OCI-LY7 (cell line): ENCODE measurements at regions not wholly inside any gene's neighbourhood (a gene's known extent, or its start where the extent isn't known, plus 50 kb on each side); places are given as distances from the start of the nearest gene placed in this dataset.
"Not testable (repeated sequence)": the region's sequence is repeated elsewhere in the genome, so short reads cannot be mapped to it uniquely, and the experiment has no call there.

Experiments
- BruUV-seq: library from RNA; stranded (reverse); fragments of 400-500 nt; replicated peaks from 2 replicates; lab custom pipeline; 2021; lab: Mats Ljungman, UMichigan
- CTCF ChIA-PET: fragments of 300-600 bp; sonication (Branson Sonifier 250); formaldehyde crosslinking; loops from one replicate; lab custom pipeline; 2022; ENCODE audit warnings: antibody characterized with exemption; ENCODE audit not compliant: unreplicated experiment; lab: Charles Lee
- POLR2A ChIA-PET: fragments of 300-600 bp; sonication (Branson Sonifier 250); formaldehyde crosslinking; loops from one replicate; lab custom pipeline; 2022; ENCODE audit warnings: antibody characterized with exemption; lab: Charles Lee
- DNase-seq: peaks from one replicate; pipeline ENCODE4 v3.0.0-alpha.2; 2015; ENCODE audit warnings: low spot score
- H2AFZ ChIP-seq: fragments of 200-600 bp; sonication (generic), shearing (Covaris generic); 2 replicates; pipeline ENCODE4 v1.6.1; 2014; ENCODE audit warnings: mild to moderate bottlenecking, antibody characterized with exemption, low read length, moderate library complexity
- H3K27ac ChIP-seq: fragments of 200-600 bp; sonication (generic); 2 replicates; pipeline ENCODE4 v1.5.1; 2014; ENCODE audit warnings: mixed run types, low read depth, mild to moderate bottlenecking, moderate library complexity, low read length, inconsistent platforms; ENCODE audit not compliant: poor library complexity, severe bottlenecking
- H3K36me3 ChIP-seq: fragments of 200-600 bp; sonication (generic); 2 replicates; pipeline ENCODE4 v1.6.1; 2014; ENCODE audit warnings: mild to moderate bottlenecking, antibody characterized with exemption, low read length, moderate library complexity, mixed read lengths; ENCODE audit not compliant: insufficient read depth
- H3K4me1 ChIP-seq: fragments of 200-600 bp; sonication (generic); 2 replicates; pipeline ENCODE4 v1.5.1; 2014; ENCODE audit warnings: mild to moderate bottlenecking, low read length; ENCODE audit not compliant: insufficient read depth, poor library complexity, severe bottlenecking
- H3K4me2 ChIP-seq: fragments of 200-600 bp; sonication (generic); 2 replicates; pipeline ENCODE4 v1.6.1; 2014; ENCODE audit warnings: mild to moderate bottlenecking, low read length
- H3K4me3 ChIP-seq: fragments of 200-600 bp; sonication (generic); 2 replicates; pipeline ENCODE4 v1.5.1; 2014; ENCODE audit warnings: mild to moderate bottlenecking, low read depth, low read length; ENCODE audit not compliant: poor library complexity, severe bottlenecking
- H3K79me2 ChIP-seq: fragments of 200-600 bp; sonication (generic); 2 replicates; pipeline ENCODE4 v1.6.1; 2016; ENCODE audit warnings: low read depth, mild to moderate bottlenecking, low read length, moderate library complexity, mixed read lengths; ENCODE audit not compliant: insufficient read depth
- H3K9me2 ChIP-seq: fragments of 200-600 bp; sonication (generic); 2 replicates; pipeline ENCODE4 v1.6.1; 2016; ENCODE audit warnings: mild to moderate bottlenecking, low read length, mixed read lengths; ENCODE audit not compliant: insufficient read depth
- H3K9me3 ChIP-seq: fragments of 200-600 bp; sonication (generic); 2 replicates; pipeline ENCODE4 v1.6.1; 2014; ENCODE audit warnings: mild to moderate bottlenecking, mixed run types, low read length, mixed read lengths
- H4K20me1 ChIP-seq: fragments of 200-600 bp; sonication (generic); 2 replicates; pipeline ENCODE4 v1.6.1; 2014; ENCODE audit warnings: mild to moderate bottlenecking, antibody characterized with exemption, low read length, moderate library complexity, mixed read lengths; ENCODE audit not compliant: insufficient read depth
- CTCF ChIP-seq: fragments of 200-600 bp; sonication (generic); conservative IDR thresholded peaks from 2 replicates; pipeline ENCODE4 v1.5.1; 2014; ENCODE audit warnings: mild to moderate bottlenecking, antibody characterized with exemption, low read length, moderate library complexity, mixed read lengths
- EZH2phosphoT487 ChIP-seq: fragments of 200-600 bp; sonication (generic); IDR thresholded peaks from 2 replicates; pipeline ENCODE4 v1.6.1; 2018; ENCODE audit warnings: low read depth, borderline replicate concordance, mild to moderate bottlenecking, mixed run types, antibody characterized with exemption, low read length, moderate library complexity, mixed read lengths
- intact Hi-C: fragments of 100-400 bp; cut with micrococcal nuclease; formaldehyde crosslinking; loops from one replicate; pipeline ENCODE4 v1.10.0; 2022; ENCODE audit not compliant: unreplicated experiment

- intact Hi-C loops: no loop called here
- no peak for TF ChIP-seq CTCF
- no peak for TF ChIP-seq EZH2phosphoT487
- H3K4me3 ChIP-seq: no peak overlapping the region
- no peaks in the 10 kb centered on the region for H3K4me1 ChIP-seq
- ChIA-PET POLR2A (interaction anchor here (0.6 kb wide), 1 partner anchor 188 kb away, joined by 3 read pairs; no protein-coding TSS in a partner anchor), CTCF (no interaction called here)
- H3K9me3 ChIP-seq: no peaks in the 10 kb centered on the region
- BruUV-seq: no TSS peak
- no peaks in the 10 kb centered on the region for H3K36me3 ChIP-seq
- H3K4me2 ChIP-seq: no peak overlapping the region
- no peak for DNase-seq
- no peak overlapping the region for H3K27ac ChIP-seq
- no peaks in the 10 kb centered on the region for H3K9me2 ChIP-seq
- no peaks in the 10 kb centered on the region for H4K20me1 ChIP-seq
- H3K79me2 ChIP-seq: no peaks in the 10 kb centered on the region
- H2AFZ ChIP-seq: no peak overlapping the region
Observed at GRCh38 chr4:9685692-9686091, 95.7 kb upstream of the DRD5 start.

GRCh38 chr4:9690636-9691237 lies 90.7 kb upstream of the DRD5 start:
- H3K9me3 ChIP-seq, H3K4me1 ChIP-seq, H3K27ac ChIP-seq, H3K36me3 ChIP-seq, H4K20me1 ChIP-seq, H2AFZ ChIP-seq, DNase-seq, H3K79me2 ChIP-seq, CTCF ChIA-PET, BruUV-seq, intact Hi-C loops, H3K9me2 ChIP-seq, POLR2A ChIA-PET: not testable (repeated sequence)
- peak overlapping the region; percentile 26; the same call in 1 of the 2 replicates for H3K4me2 ChIP-seq
- peak overlapping the region; percentile 55 for H3K4me3 ChIP-seq

DNA sequence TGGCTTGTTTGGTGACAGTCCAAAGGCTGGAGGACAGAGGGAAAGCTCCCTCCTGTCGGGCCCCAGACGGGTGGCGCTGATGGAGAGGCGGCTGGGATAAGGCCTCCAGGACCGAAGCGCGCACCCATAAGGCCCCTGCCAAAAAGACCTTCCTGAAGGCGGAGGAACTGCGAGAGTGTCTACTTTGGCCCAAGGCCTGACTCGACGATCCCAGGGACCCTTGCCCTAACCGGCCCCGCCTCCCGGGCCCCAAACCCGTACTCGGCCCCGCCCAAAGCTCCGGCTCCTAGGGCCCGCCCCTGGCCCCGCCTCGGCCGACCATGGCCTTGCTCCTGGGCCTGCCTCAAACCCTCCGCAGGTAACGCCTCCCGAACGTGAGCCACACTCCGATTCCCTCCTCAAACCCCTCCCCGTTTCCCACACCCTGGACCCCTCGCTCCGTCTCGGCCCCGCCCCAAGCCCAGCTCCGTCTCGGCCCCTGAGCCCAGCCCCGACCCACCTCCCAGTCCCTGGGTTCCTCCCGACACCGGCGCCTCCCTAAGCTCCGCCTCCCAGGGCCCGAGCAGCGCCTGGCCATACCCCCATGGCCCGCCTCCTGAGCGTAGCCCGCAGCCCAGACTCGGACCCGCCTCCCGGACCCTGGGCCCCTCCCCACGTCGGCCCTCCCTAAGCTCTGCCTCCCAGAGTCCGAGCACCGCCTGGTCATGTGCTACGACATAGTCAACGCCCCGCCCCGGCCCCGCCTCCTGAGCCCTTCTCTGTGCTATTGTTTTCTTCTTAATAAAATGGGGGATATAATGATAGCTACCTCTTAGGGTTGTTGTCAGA lies 90.0 kb upstream of the DRD5 start:
- no TSS peak for BruUV-seq
- TF ChIP-seq CTCF (no peak), EZH2phosphoT487 (no peak)
- Histone ChIP-seq H4K20me1 (no peaks in the 10 kb centered on the region), H3K4me2 (peak overlapping the region; percentile 26; the same call in 1 of the 2 replicates), H3K9me2 (no peaks in the 10 kb centered on the region), H3K36me3 (no peaks in the 10 kb centered on the region), H3K4me1 (no peaks in the 10 kb centered on the region), H3K9me3 (no peaks in the 10 kb centered on the region), H3K27ac (no peak overlapping the region), H3K79me2 (no peaks in the 10 kb centered on the region), H2AFZ (no peak overlapping the region), H3K4me3 (peak overlapping the region; percentile 55)
- CTCF ChIA-PET: no interaction called here
- POLR2A ChIA-PET: no interaction called here
- intact Hi-C loops: no loop called here
- peak; percentile 70 for DNase-seq

GRCh38 chr4:9692791-9693491 lies 88.5 kb upstream of the DRD5 start:
- H3K27ac ChIP-seq, H3K4me2 ChIP-seq, H4K20me1 ChIP-seq, H2AFZ ChIP-seq, intact Hi-C loops, H3K9me3 ChIP-seq, H3K36me3 ChIP-seq, H3K4me3 ChIP-seq, H3K9me2 ChIP-seq, CTCF ChIA-PET, H3K4me1 ChIP-seq, DNase-seq, H3K79me2 ChIP-seq, BruUV-seq: not testable (repeated sequence)
- POLR2A ChIA-PET: interaction anchor here (0.6 kb wide), 1 partner anchor 1126 kb away, joined by 5 read pairs; no protein-coding TSS in a partner anchor
